Adrenal gland (tissue), 9 donors: ENCODE measurements at regions not wholly inside any gene's neighbourhood (a gene's known extent, or its start where the extent isn't known, plus 50 kb on each side); places are given as distances from the start of the nearest gene placed in this dataset.

ENCODE experiments used
- DNase-seq, 7 donors: peaks; one replicate each; pipeline ENCODE4 v3.0.0-alpha.2; 2019 to 2020
- H3K27ac ChIP-seq, 5 donors: fragments of 200-600 bp; sonication (generic) in 4 of 5; 1 replicate in 3 of 5; 2 replicates in 2 of 5; pipeline versions ENCODE4 v1.5.1 to v1.8.0; 2016 to 2020; ENCODE audit warnings: mild to moderate bottlenecking in 1 of 5
- H3K27me3 ChIP-seq: fragments of 200-600 bp; 2 replicates; pipeline ENCODE4 v1.8.0; 2021
- H3K36me3 ChIP-seq, 2 donors: fragments of 200-600 bp; replicated peaks in 1 of 2; 1 replicate in 1 of 2; 2 replicates in 1 of 2; pipeline versions ENCODE4 v1.5.1 to v1.8.0; 2018 to 2022
- H3K4me1 ChIP-seq, 2 donors: fragments of 200-600 bp; replicated peaks in 1 of 2; 1 replicate in 1 of 2; 2 replicates in 1 of 2; pipeline versions ENCODE4 v1.5.1 to v1.8.0; 2018 to 2021
- H3K4me3 ChIP-seq, 4 donors: fragments of 200-600 bp; sonication (generic) in 3 of 4; one replicate each; pipeline ENCODE4 v1.5.1; 2016 to 2018
- H3K9me3 ChIP-seq, 3 donors: fragments of 200-600 bp; sonication (generic) in 1 of 3; replicated peaks in 1 of 3; 1 replicate in 2 of 3; 2 replicates in 1 of 3; pipeline versions ENCODE4 v1.5.1 to v1.8.0; 2016 to 2021
- CTCF ChIP-seq, 6 experiments: fragments of 450-650 bp in 4 of 6; fragments of 200-600 bp in 2 of 6; sonication (generic) in 1 of 6; IDR thresholded peaks; 1 replicate in 5 of 6; 2 replicates in 1 of 6; pipeline versions ENCODE4 v1.5.1 to v1.8.0; 2016 to 2021; ENCODE audit warnings: antibody characterized with exemption in 6 of 6, mild to moderate bottlenecking in 2 of 6, moderate library complexity in 1 of 6
- POLR2A ChIP-seq, 2 donors: fragments of 450-650 bp; IDR thresholded peaks; one replicate each; pipeline ENCODE4 v1.6.1; 2017; ENCODE audit warnings: antibody characterized with exemption in 2 of 2, mild to moderate bottlenecking in 2 of 2, moderate library complexity in 1 of 2
- WGBS, 4 donors: extraction: QIAGEN DNeasy Blood & Tissue Kit in 2 of 4; methylation state at CpG; one replicate each; pipeline versions ENCODE4 v1.1.5 to v1.1.7; 2013 to 2017; 5-methylcytosine and 5-hydroxymethylcytosine counted together
- intact Hi-C, 2 donors: fragments of 100-400 bp; cut with DNase I; formaldehyde crosslinking; loops; one replicate each; pipeline versions ENCODE4 v1.14.1 to v1.15.0; 2022 to 2023
- donor health status: healthy with polysubstance abuse.
- donor health status: Bipolar disorder and iron deficiency.
- donor health status: DM: yes; HTN: yes; CAD: no.
- donor health status: DM: no; HTN: no; CAD: no.
- donor health status: DM: no; HTN: no; CAD: no.

GRCh38 chr20:7654231-7654630, 286.0 kb downstream of the HAO1 start:
- Histone ChIP-seq H3K4me1 (no peaks in the 10 kb centered on the region), H3K36me3 (no peaks in the 10 kb centered on the region), H3K4me3 (no peak overlapping the region), H3K27ac (no peak overlapping the region), H3K9me3 (no peaks in the 10 kb centered on the region), H3K27me3 (no peaks in the 10 kb centered on the region)
- no peak for DNase-seq
- TF ChIP-seq POLR2A (IDR thresholded peaks at IDR 0.05) (no peak), CTCF (IDR thresholded peaks at IDR 0.05) (no peak)
- intact Hi-C loops: no loop called here

DNA sequence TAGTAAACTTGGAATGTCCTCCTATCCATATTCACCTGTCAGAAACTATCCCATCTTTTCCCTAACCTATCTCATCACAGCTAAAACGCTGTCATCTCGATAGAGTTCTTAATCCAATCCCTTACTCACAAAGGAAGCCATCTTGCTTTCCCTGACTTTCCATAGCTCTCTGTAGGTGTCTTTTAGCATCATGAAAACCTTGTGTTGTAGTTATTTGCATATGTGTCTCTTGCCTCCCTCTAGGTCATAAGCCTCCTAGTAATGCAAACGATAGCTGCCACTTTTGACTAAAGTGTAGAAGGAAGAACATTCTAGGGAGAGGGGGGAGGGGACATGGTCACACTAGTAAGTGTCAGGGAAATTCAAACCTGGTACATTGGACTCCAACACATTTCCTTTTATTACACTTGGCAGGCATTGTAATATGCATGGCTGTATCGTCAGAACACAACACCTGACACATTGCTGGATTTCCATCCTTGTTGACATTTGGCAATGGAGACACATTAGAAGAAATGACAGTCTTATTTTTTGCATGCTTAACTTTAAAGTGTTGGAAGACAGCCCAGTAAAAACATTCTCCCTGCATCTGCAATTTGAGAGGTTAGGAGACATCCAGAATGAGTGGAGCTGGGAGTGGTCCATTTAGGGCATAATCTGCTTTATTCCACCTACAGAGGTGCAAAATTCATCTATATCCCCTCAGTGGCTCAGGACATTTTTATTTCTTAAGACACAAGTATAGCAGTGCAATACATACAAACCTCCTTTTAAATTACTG, 283.4 kb downstream of the HAO1 start:
- Histone ChIP-seq H3K9me3 (no peaks in the 10 kb centered on the region), H3K27ac (no peak overlapping the region), H3K36me3 (no peaks in the 10 kb centered on the region), H3K4me3 (no peak overlapping the region), H3K27me3 (no peaks in the 10 kb centered on the region), H3K4me1 (no peaks in the 10 kb centered on the region)
- intact Hi-C loops: no loop called here
- 64 to 78% (median 71%) methylated on average over 4 of the region's 4 CpGs for WGBS, 4 donors
- DNase-seq: no peak
- TF ChIP-seq CTCF (IDR thresholded peaks at IDR 0.05) (no peak), POLR2A (IDR thresholded peaks at IDR 0.05) (no peak)

DNA sequence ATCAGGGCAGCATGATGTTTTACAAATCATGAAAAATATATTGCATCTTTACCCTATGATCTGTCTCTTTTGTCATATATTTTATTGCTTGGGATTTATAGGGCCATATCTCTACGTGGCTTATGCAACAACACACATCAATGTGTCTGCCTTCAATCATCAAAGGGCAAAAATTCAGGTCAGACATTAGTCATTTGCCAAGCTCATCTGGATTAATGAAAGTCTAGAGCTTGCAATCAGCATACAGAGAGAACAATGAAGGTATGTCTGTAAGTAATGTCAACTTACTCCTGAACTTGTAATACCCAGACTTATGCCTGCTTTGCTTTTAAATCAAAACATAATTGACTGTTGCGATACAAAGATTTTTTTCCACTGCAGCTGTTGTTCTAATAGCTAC, 282.7 kb downstream of the HAO1 start:
- no peaks in the 10 kb centered on the region for H3K27me3 ChIP-seq
- DNase-seq: no peak
- no peaks in the 10 kb centered on the region for H3K9me3 ChIP-seq
- intact Hi-C loops: no loop called here
- H3K36me3 ChIP-seq: no peaks in the 10 kb centered on the region
- H3K4me3 ChIP-seq: no peak overlapping the region
- 54 to 72% (median 59%) methylated on average over 2 of the region's 2 CpGs for WGBS, 4 donors
- no peak overlapping the region for H3K27ac ChIP-seq
- H3K4me1 ChIP-seq: no peaks in the 10 kb centered on the region
- TF ChIP-seq POLR2A (IDR thresholded peaks at IDR 0.05) (no peak), CTCF (IDR thresholded peaks at IDR 0.05) (no peak)

DNA sequence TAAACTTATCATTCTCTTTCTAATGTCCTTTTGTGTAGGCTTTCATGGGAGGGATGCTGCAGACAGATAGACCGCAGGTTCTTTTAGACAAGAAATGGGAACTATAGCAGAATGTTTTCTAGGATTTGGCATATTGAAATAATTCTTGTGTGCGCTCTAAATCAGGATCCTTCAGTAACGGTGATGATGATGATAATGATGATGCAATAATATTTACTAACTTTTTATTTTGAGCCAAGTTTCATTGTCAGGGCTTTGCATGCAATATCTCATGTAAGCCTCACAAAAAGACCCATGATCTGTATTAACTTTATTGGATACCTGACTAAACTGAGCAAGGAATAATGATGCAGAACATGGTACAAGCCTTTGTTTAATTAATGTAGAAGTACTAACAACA, 280.1 kb downstream of the HAO1 start:
- Histone ChIP-seq H3K36me3 (no peaks in the 10 kb centered on the region), H3K9me3 (no peaks in the 10 kb centered on the region), H3K27me3 (no peaks in the 10 kb centered on the region), H3K27ac (no peak overlapping the region), H3K4me1 (no peaks in the 10 kb centered on the region), H3K4me3 (no peak overlapping the region)
- intact Hi-C loops: no loop called here
- 79 to 89% (median 87%) methylated on average over 3 of the region's 3 CpGs for WGBS, 4 donors
- TF ChIP-seq CTCF (IDR thresholded peaks at IDR 0.05) (no peak), POLR2A (IDR thresholded peaks at IDR 0.05) (no peak)
- DNase-seq: no peak
